CD4-positive, alpha-beta memory T cell (primary cell): ENCODE measurements at regions not wholly inside any gene's neighbourhood (a gene's known extent, or its start where the extent isn't known, plus 50 kb on each side); places are given as distances from the start of the nearest gene placed in this dataset.

Experiments used
- CTCF ChIA-PET: fragments of 350-600 bp; sonication (Branson Sonifier 250); formaldehyde crosslinking; loops from one replicate; lab custom pipeline; 2021; ENCODE audit warnings: inconsistent platforms; ENCODE audit not compliant: partially characterized antibody; lab: Charles Lee
- POLR2A ChIA-PET: fragments of 350-600 bp; sonication (Branson Sonifier 250); formaldehyde crosslinking; loops from one replicate; lab custom pipeline; 2021; ENCODE audit not compliant: partially characterized antibody; lab: Charles Lee
- DNase-seq, 5 donors: peaks; one replicate each; pipeline versions ENCODE4 v3.0.0 to v3.0.0-alpha.2; 2020 to 2022; ENCODE audit warnings: mixed read lengths in 1 of 5
- H3K27ac ChIP-seq: one replicate; pipeline ENCODE4 v1.7.0; 2013; ENCODE audit warnings: low read depth, low read length
- H3K27me3 ChIP-seq: 2 replicates; pipeline ENCODE4 v1.7.0; 2013; ENCODE audit warnings: mild to moderate bottlenecking, low read length, moderate library complexity; ENCODE audit not compliant: insufficient read depth
- H3K36me3 ChIP-seq: 2 replicates; pipeline ENCODE4 v1.7.0; 2013; ENCODE audit warnings: mild to moderate bottlenecking, low read length, moderate library complexity; ENCODE audit not compliant: insufficient read depth
- H3K4me1 ChIP-seq: 2 replicates; pipeline ENCODE4 v1.7.0; 2013; ENCODE audit warnings: mild to moderate bottlenecking, low read length, moderate library complexity; ENCODE audit not compliant: insufficient read depth
- H3K4me3 ChIP-seq, 2 donors: one replicate each; pipeline ENCODE4 v1.7.0; 2013; ENCODE audit warnings: low read length in 2 of 2, mild to moderate bottlenecking in 1 of 2
- H3K9me3 ChIP-seq, 2 donors: one replicate each; pipeline ENCODE4 v1.7.0; 2013; ENCODE audit warnings: low read length in 2 of 2, control low read depth in 1 of 2; ENCODE audit not compliant: control insufficient read depth in 1 of 2
- H3K27ac Mint-ChIP-seq, 7 donors: one replicate each; pipeline ENCODE4 v1.8.0; 2020 to 2021; ENCODE audit warnings: mixed read lengths in 7 of 7, mild to moderate bottlenecking in 6 of 7, inconsistent platforms in 3 of 7, moderate library complexity in 3 of 7
- H3K27me3 Mint-ChIP-seq, 2 donors: one replicate each; pipeline ENCODE4 v1.8.0; 2020 to 2021; ENCODE audit warnings: mixed read lengths in 2 of 2
- H3K36me3 Mint-ChIP-seq, 2 donors: one replicate each; pipeline ENCODE4 v1.8.0; 2020 to 2021; ENCODE audit warnings: mixed read lengths in 2 of 2, inconsistent platforms in 1 of 2, mild to moderate bottlenecking in 1 of 2
- H3K4me1 Mint-ChIP-seq, 4 donors: one replicate each; pipeline ENCODE4 v1.8.0; 2020 to 2021; ENCODE audit warnings: mixed read lengths in 4 of 4, mild to moderate bottlenecking in 1 of 4
- H3K4me3 Mint-ChIP-seq, 8 donors: one replicate each; pipeline ENCODE4 v1.8.0; 2020 to 2021; ENCODE audit warnings: mixed read lengths in 8 of 8, mild to moderate bottlenecking in 7 of 8, moderate library complexity in 6 of 8, inconsistent platforms in 3 of 8
- H3K9me3 Mint-ChIP-seq, 8 donors: one replicate each; pipeline ENCODE4 v1.8.0; 2020 to 2021; ENCODE audit warnings: mixed read lengths in 8 of 8, mild to moderate bottlenecking in 5 of 8, inconsistent platforms in 3 of 8, moderate library complexity in 1 of 8
- intact Hi-C: fragments of 100-400 bp; cut with micrococcal nuclease; formaldehyde crosslinking; loops from one replicate; pipeline ENCODE4 v1.15.1; 2023

GRCh38 chr6:153442096-153442495 lies 311.0 kb upstream of the RGS17 start:
- Histone ChIP-seq H3K27me3 (no peaks in the 10 kb centered on the region), H3K9me3 (no peaks in the 10 kb centered on the region), H3K36me3 (no peaks in the 10 kb centered on the region), H3K27ac (no peak overlapping the region), H3K4me3 (no peak overlapping the region), H3K4me1 (no peaks in the 10 kb centered on the region)
- ChIA-PET CTCF (no interaction called here), POLR2A (no interaction called here)
- Mint-ChIP-seq H3K4me1 (no peaks in the 10 kb centered on the region), H3K4me3 (no peak overlapping the region), H3K27me3 (no peaks in the 10 kb centered on the region), H3K27ac (no peak overlapping the region), H3K36me3 (no peaks in the 10 kb centered on the region), H3K9me3 (peaks cover 0 to 11% (median 3%) of the 10 kb centered on the region in 8 donors)
- intact Hi-C loops = no loop called here
- no peak for DNase-seq

DNA sequence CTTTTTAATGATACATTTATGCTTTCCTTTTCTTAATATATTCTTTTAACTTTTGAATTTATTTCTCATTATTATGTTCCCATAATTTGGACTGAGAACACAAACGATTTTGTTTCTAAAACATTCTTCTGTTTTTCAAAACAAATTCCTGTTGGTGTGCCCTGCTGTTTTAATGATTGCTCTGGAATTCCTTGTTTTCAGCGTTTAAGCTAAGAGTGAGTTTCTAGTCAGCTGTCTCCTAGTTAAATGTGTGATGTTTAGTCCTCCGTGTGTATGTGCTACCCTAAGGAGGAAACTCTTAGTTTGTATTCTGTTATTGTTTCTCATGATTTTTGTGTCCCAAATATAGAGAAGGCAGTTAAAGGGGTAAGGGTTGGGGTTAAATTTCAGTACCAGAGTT lies 306.1 kb upstream of the RGS17 start:
- CTCF ChIA-PET = no interaction called here
- no peaks in the 10 kb centered on the region for H3K36me3 ChIP-seq
- H3K27ac ChIP-seq = no peak overlapping the region
- POLR2A ChIA-PET = no interaction called here
- H3K4me3 ChIP-seq = no peak overlapping the region
- Mint-ChIP-seq H3K4me1 (no peaks in the 10 kb centered on the region), H3K9me3 (peaks cover 0 to 6% (median 0%) of the 10 kb centered on the region in 8 donors), H3K4me3 (no peak overlapping the region), H3K27me3 (no peaks in the 10 kb centered on the region), H3K27ac (no peak overlapping the region), H3K36me3 (no peaks in the 10 kb centered on the region)
- no peak for DNase-seq
- H3K4me1 ChIP-seq = no peaks in the 10 kb centered on the region
- intact Hi-C loops = no loop called here
- no peaks in the 10 kb centered on the region for H3K27me3 ChIP-seq
- H3K9me3 ChIP-seq = no peaks in the 10 kb centered on the region

GRCh38 chr6:153436351-153436750 lies 305.3 kb upstream of the RGS17 start:
- H3K36me3 ChIP-seq = no peaks in the 10 kb centered on the region
- Mint-ChIP-seq H3K9me3 (peaks cover 0 to 2% (median 0%) of the 10 kb centered on the region in 8 donors), H3K4me1 (no peaks in the 10 kb centered on the region), H3K27ac (no peak overlapping the region), H3K4me3 (no peak overlapping the region), H3K36me3 (no peaks in the 10 kb centered on the region), H3K27me3 (no peaks in the 10 kb centered on the region)
- POLR2A ChIA-PET = no interaction called here
- H3K9me3 ChIP-seq = no peaks in the 10 kb centered on the region
- no peaks in the 10 kb centered on the region for H3K4me1 ChIP-seq
- no peak overlapping the region for H3K4me3 ChIP-seq
- CTCF ChIA-PET = no interaction called here
- H3K27ac ChIP-seq = no peak overlapping the region
- H3K27me3 ChIP-seq = no peaks in the 10 kb centered on the region
- DNase-seq = no peak
- intact Hi-C loops = no loop called here

DNA sequence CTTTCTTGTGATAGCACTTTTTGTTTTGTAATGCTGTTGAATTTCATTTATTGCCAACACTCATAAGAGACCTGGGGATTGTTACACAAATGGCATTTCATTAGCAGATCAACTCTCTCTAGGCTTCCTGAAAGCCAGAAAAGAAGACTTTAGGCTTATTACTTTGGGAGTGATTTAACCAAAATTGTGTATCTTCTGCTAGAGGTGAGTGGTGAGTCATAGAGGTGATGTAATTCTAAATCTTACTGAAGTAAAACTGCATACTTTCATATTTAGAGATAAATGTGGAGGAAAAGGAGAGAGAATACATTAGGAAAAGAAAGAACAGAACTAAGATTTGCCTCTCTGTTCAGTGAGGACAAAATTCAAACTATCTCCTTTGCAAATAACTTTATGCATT lies 304.7 kb upstream of the RGS17 start:
- H3K27ac ChIP-seq = no peak overlapping the region
- CTCF ChIA-PET = no interaction called here
- H3K27me3 ChIP-seq = no peaks in the 10 kb centered on the region
- H3K36me3 ChIP-seq = no peaks in the 10 kb centered on the region
- H3K9me3 ChIP-seq = no peaks in the 10 kb centered on the region
- H3K4me3 ChIP-seq = no peak overlapping the region
- no peaks in the 10 kb centered on the region for H3K36me3 Mint-ChIP-seq
- intact Hi-C loops = no loop called here
- H3K27me3 Mint-ChIP-seq = no peaks in the 10 kb centered on the region
- peaks cover 0 to 2% (median 0%) of the 10 kb centered on the region in 8 donors for H3K9me3 Mint-ChIP-seq
- POLR2A ChIA-PET = no interaction called here
- no peaks in the 10 kb centered on the region for H3K4me1 ChIP-seq
- H3K27ac Mint-ChIP-seq = no peak overlapping the region
- no peak overlapping the region for H3K4me3 Mint-ChIP-seq
- DNase-seq = no peak
- H3K4me1 Mint-ChIP-seq = no peaks in the 10 kb centered on the region

DNA sequence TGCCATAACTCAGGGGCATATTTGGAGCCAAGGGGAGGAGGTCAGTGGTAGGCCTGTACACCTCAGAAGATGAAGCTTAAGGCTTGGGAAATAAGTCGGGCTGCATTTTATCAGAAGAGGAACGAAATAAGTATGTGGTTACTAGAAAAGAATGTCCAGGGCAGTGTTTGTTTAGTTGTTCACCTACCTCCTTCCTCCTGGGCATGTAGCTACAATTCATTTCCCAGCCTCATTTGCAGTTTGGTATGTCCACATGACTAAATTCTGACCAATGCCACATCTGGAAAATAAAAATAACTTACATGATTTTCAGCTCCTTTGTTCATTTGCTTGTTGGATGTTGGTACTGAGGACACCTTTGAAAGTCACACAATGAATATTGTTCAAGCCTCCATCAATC lies 294.5 kb upstream of the RGS17 start:
- intact Hi-C loops = no loop called here
- POLR2A ChIA-PET = no interaction called here
- H3K4me3 Mint-ChIP-seq = no peak overlapping the region
- no peaks in the 10 kb centered on the region for H3K27me3 ChIP-seq
- H3K4me1 ChIP-seq = no peaks in the 10 kb centered on the region
- H3K9me3 ChIP-seq = no peaks in the 10 kb centered on the region
- no peaks in the 10 kb centered on the region for H3K36me3 Mint-ChIP-seq
- no peaks in the 10 kb centered on the region for H3K27me3 Mint-ChIP-seq
- peaks cover 0 to 10% (median 0%) of the 10 kb centered on the region in 8 donors for H3K9me3 Mint-ChIP-seq
- CTCF ChIA-PET = no interaction called here
- H3K36me3 ChIP-seq = no peaks in the 10 kb centered on the region
- DNase-seq = no peak
- H3K4me1 Mint-ChIP-seq = no peaks in the 10 kb centered on the region
- no peak overlapping the region for H3K4me3 ChIP-seq
- no peak overlapping the region for H3K27ac Mint-ChIP-seq
- H3K27ac ChIP-seq = no peak overlapping the region

GRCh38 chr6:153424719-153425400 lies 293.8 kb upstream of the RGS17 start:
- H3K27me3 Mint-ChIP-seq = no peaks in the 10 kb centered on the region
- peaks cover 0 to 7% (median 0%) of the 10 kb centered on the region in 8 donors for H3K9me3 Mint-ChIP-seq
- intact Hi-C loops = no loop called here
- Histone ChIP-seq H3K4me1 (no peaks in the 10 kb centered on the region), H3K27ac (no peak overlapping the region), H3K36me3 (no peaks in the 10 kb centered on the region), H3K27me3 (no peaks in the 10 kb centered on the region), H3K9me3 (no peaks in the 10 kb centered on the region), H3K4me3 (no peak overlapping the region)
- no peak overlapping the region for H3K27ac Mint-ChIP-seq
- POLR2A ChIA-PET = no interaction called here
- no peaks in the 10 kb centered on the region for H3K4me1 Mint-ChIP-seq
- CTCF ChIA-PET = no interaction called here
- no peak overlapping the region for H3K4me3 Mint-ChIP-seq
- H3K36me3 Mint-ChIP-seq = no peaks in the 10 kb centered on the region
- DNase-seq = no peak

- H3K36me3 Mint-ChIP-seq = no peaks in the 10 kb centered on the region
- intact Hi-C loops = no loop called here
- Histone ChIP-seq H3K4me3 (no peak overlapping the region), H3K9me3 (no peaks in the 10 kb centered on the region), H3K36me3 (no peaks in the 10 kb centered on the region), H3K27me3 (no peaks in the 10 kb centered on the region), H3K4me1 (no peaks in the 10 kb centered on the region), H3K27ac (no peak overlapping the region)
- POLR2A ChIA-PET = no interaction called here
- H3K27ac Mint-ChIP-seq = no peak overlapping the region
- DNase-seq = no peak
- H3K27me3 Mint-ChIP-seq = no peaks in the 10 kb centered on the region
- no peak overlapping the region for H3K4me3 Mint-ChIP-seq
- H3K9me3 Mint-ChIP-seq = peaks cover 0 to 7% (median 2%) of the 10 kb centered on the region in 8 donors
- CTCF ChIA-PET = no interaction called here
- H3K4me1 Mint-ChIP-seq = no peaks in the 10 kb centered on the region
Measured at GRCh38 chr6:153412519-153412918, 281.4 kb upstream of the RGS17 start.
